ENCODE measurements at regions not wholly inside any gene's neighbourhood (a gene's known extent, or its start where the extent isn't known, plus 50 kb on each side); places are given as distances from the start of the nearest gene placed in this dataset.

DNA sequence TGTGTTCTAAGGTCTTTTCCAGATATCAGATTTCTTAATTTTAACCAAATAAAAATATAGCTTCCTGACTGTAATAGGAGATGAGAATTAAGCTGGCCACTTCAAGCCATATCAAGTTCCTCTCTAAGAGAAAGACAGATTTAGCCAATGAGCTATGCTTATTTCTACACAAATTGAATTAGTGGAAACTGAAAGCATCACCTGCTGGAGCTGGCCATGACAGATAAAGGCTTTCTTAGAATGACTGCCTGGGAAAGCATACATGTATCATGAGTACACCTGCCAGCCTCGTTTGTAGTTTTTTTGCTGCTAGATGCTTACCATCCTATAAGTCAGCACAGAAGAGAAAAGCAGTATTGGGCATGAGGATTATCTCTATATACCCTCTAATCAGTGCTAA lies 53.5 kb upstream of the DBX1 start:
- TF ChIP-seq ZNF311 (tag by site-specific recombination; IDR thresholded peaks at IDR 0.05; ENCODE audit: borderline replicate concordance) (no peak), ZFP69B (tag by site-specific recombination; IDR thresholded peaks at IDR 0.05) (no peak), YY1 (tag by site-specific recombination; IDR thresholded peaks at IDR 0.05) (no peak), ZBTB17 (tag by site-specific recombination; IDR thresholded peaks at IDR 0.05) (no peak), ZNF274 (IDR thresholded peaks at IDR 0.05; ENCODE audit: low read length) (no peak), ZNF274 (tag by site-specific recombination; IDR thresholded peaks at IDR 0.05; ENCODE audit: borderline replicate concordance) (no peak), ZNF24 (tag by site-specific recombination; IDR thresholded peaks at IDR 0.05) (no peak), SP3 (tag by site-specific recombination; IDR thresholded peaks at IDR 0.05) (no peak), BCL11A (tag by site-specific recombination; IDR thresholded peaks at IDR 0.05; ENCODE audit: low read depth) (no peak), MZF1 (tag by site-specific recombination; IDR thresholded peaks at IDR 0.05; ENCODE audit: borderline replicate concordance) (no peak), GLIS1 (tag by site-specific recombination; IDR thresholded peaks at IDR 0.05) (no peak)
- TF ChIP-seq, protein P1, sequence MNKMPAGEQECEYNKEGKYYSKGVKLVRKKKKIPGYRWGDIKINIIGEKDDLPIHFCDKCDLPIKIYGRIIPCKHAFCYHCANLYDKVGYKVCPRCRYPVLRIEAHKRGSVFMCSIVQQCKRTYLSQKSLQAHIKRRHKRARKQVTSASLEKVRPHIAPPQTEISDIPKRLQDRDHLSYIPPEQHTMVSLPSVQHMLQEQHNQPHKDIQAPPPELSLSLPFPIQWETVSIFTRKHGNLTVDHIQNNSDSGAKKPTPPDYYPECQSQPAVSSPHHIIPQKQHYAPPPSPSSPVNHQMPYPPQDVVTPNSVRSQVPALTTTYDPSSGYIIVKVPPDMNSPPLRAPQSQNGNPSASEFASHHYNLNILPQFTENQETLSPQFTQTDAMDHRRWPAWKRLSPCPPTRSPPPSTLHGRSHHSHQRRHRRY (tag by site-specific recombination; IDR thresholded peaks at IDR 0.05), result no peak
- TF ChIP-seq, protein P2, sequence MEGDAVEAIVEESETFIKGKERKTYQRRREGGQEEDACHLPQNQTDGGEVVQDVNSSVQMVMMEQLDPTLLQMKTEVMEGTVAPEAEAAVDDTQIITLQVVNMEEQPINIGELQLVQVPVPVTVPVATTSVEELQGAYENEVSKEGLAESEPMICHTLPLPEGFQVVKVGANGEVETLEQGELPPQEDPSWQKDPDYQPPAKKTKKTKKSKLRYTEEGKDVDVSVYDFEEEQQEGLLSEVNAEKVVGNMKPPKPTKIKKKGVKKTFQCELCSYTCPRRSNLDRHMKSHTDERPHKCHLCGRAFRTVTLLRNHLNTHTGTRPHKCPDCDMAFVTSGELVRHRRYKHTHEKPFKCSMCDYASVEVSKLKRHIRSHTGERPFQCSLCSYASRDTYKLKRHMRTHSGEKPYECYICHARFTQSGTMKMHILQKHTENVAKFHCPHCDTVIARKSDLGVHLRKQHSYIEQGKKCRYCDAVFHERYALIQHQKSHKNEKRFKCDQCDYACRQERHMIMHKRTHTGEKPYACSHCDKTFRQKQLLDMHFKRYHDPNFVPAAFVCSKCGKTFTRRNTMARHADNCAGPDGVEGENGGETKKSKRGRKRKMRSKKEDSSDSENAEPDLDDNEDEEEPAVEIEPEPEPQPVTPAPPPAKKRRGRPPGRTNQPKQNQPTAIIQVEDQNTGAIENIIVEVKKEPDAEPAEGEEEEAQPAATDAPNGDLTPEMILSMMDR (tag by site-specific recombination; IDR thresholded peaks at IDR 0.05), result no peak
- TF ChIP-seq, protein P3, sequence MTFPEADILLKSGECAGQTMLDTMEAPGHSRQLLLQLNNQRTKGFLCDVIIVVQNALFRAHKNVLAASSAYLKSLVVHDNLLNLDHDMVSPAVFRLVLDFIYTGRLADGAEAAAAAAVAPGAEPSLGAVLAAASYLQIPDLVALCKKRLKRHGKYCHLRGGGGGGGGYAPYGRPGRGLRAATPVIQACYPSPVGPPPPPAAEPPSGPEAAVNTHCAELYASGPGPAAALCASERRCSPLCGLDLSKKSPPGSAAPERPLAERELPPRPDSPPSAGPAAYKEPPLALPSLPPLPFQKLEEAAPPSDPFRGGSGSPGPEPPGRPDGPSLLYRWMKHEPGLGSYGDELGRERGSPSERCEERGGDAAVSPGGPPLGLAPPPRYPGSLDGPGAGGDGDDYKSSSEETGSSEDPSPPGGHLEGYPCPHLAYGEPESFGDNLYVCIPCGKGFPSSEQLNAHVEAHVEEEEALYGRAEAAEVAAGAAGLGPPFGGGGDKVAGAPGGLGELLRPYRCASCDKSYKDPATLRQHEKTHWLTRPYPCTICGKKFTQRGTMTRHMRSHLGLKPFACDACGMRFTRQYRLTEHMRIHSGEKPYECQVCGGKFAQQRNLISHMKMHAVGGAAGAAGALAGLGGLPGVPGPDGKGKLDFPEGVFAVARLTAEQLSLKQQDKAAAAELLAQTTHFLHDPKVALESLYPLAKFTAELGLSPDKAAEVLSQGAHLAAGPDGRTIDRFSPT (tag by site-specific recombination; IDR thresholded peaks at IDR 0.05), result no peak
- TF ChIP-seq, protein P4, sequence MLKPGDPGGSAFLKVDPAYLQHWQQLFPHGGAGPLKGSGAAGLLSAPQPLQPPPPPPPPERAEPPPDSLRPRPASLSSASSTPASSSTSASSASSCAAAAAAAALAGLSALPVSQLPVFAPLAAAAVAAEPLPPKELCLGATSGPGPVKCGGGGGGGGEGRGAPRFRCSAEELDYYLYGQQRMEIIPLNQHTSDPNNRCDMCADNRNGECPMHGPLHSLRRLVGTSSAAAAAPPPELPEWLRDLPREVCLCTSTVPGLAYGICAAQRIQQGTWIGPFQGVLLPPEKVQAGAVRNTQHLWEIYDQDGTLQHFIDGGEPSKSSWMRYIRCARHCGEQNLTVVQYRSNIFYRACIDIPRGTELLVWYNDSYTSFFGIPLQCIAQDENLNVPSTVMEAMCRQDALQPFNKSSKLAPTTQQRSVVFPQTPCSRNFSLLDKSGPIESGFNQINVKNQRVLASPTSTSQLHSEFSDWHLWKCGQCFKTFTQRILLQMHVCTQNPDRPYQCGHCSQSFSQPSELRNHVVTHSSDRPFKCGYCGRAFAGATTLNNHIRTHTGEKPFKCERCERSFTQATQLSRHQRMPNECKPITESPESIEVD (tag by site-specific recombination; IDR thresholded peaks at IDR 0.05), result no peak
